ENCODE measurements at regions not wholly inside any gene's neighbourhood (a gene's known extent, or its start where the extent isn't known, plus 50 kb on each side); places are given as distances from the start of the nearest gene placed in this dataset.

- TF ChIP-seq CTCF (IDR thresholded peaks at IDR 0.05) (no peak), POLR2AphosphoS2 (conservative IDR thresholded peaks at IDR 0.05; ENCODE audit: low read length) (no peak), KDM1A (IDR thresholded peaks at IDR 0.05; ENCODE audit: low read depth) (no peak), POLR2A (IDR thresholded peaks at IDR 0.05; ENCODE audit: low read length) (no peak), ELK1 (IDR thresholded peaks at IDR 0.05; ENCODE audit: low read depth, low read length) (no peak), EP300 (IDR thresholded peaks at IDR 0.05) (no peak), RAD21 (conservative IDR thresholded peaks at IDR 0.05 in 1 of 2, IDR thresholded peaks at IDR 0.05 in 1 of 2) (no peak), JUNB (IDR thresholded peaks at IDR 0.05) (no peak), CHD2 (IDR thresholded peaks at IDR 0.05; ENCODE audit: low read length, partially characterized antibody) (no peak), REST (IDR thresholded peaks at IDR 0.05) (no peak), GATA3 (IDR thresholded peaks at IDR 0.05; ENCODE audit: borderline replicate concordance) (no peak), RFX5 (IDR thresholded peaks at IDR 0.05) (no peak)
Measured at GRCh38 chr17:79288950-79289349, 214.3 kb downstream of the ENGASE start.

All from A549 (cell line).